Right atrium auricular region (tissue), 2 donors: ENCODE measurements at regions not wholly inside any gene's neighbourhood (a gene's known extent, or its start where the extent isn't known, plus 50 kb on each side); places are given as distances from the start of the nearest gene placed in this dataset.

ENCODE experiments used
- DNase-seq: peaks from one replicate; pipeline ENCODE4 v3.0.0-alpha.2; 2019; ENCODE audit warnings: low spot score
- H3K27ac ChIP-seq, 2 donors: fragments of 200-600 bp; sonication (generic); 1 replicate in 1 of 2; 2 replicates in 1 of 2; pipeline ENCODE4 v1.5.1; 2016 to 2019
- H3K27me3 ChIP-seq, 2 donors: fragments of 200-600 bp; sonication (generic); one replicate each; pipeline versions ENCODE4 v1.5.1 to v1.6.0; 2017 to 2019
- H3K36me3 ChIP-seq: fragments of 200-600 bp; sonication (generic); one replicate; pipeline ENCODE4 v1.5.1; 2016
- H3K4me1 ChIP-seq, 2 donors: fragments of 200-600 bp; sonication (generic); one replicate each; pipeline versions ENCODE4 v1.5.1 to v1.6.0; 2017 to 2019
- H3K4me3 ChIP-seq, 2 donors: fragments of 200-600 bp; sonication (generic); 1 replicate in 1 of 2; 2 replicates in 1 of 2; pipeline ENCODE4 v1.5.1; 2017 to 2019; ENCODE audit warnings: mild to moderate bottlenecking in 1 of 2, moderate library complexity in 1 of 2
- H3K9me3 ChIP-seq, 2 donors: fragments of 200-600 bp; sonication (generic); one replicate each; pipeline ENCODE4 v1.5.1; 2019
- CTCF ChIP-seq, 2 donors: fragments of 200-600 bp; sonication (generic); IDR thresholded peaks; one replicate each; pipeline ENCODE4 v1.5.1; 2019; ENCODE audit warnings: antibody characterized with exemption in 2 of 2

DNA sequence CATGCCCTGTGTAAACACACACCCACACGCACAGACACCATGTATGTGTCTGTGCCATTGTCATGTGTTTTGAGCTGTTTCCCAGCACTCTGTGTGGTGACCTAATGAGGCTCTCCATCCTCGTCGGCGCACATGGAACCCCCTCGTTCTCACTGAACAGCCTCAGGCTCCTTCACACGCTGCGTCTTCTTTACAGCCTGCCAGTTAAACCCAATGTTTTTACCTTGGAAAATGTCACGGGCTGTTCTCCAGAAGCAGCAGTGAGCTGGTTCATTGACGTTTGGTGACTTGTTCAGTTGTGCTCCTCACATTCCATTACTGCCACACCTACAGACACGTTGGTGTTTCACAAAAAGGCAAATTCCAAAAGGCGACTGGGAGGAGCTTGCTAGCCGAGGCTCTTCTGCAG, 201.0 kb upstream of the FOXQ1 start:
- no peak overlapping the region for H3K4me3 ChIP-seq
- DNase-seq, result no peak

DNA sequence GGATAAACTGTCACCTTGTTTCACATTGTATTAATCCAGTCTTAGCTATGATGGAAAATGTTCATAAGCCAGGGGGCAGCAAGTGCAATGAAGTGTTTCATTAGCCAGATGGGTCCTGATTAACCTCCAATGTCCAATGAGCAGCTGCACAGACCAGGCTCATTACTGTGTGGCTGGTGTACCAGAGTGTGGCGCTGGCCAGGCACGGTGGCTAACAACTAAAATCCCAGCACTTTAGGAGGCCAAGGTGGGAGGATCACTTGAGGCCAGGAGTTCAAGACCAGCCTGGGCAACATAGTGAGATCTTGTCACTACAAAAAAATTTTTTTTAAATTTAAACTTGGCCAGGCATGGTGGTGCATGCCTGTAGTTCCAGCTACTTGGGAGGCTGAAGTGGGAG, 201.7 kb upstream of the FOXQ1 start:
- Histone ChIP-seq H3K36me3 (no peaks in the 10 kb centered on the region), H3K9me3 (peaks cover 0 to 3% of the 10 kb centered on the region in 2 donors), H3K27me3 (no peaks in the 10 kb centered on the region), H3K4me3 (no peak overlapping the region), H3K27ac (no peak overlapping the region), H3K4me1 (no peaks in the 10 kb centered on the region)
- no peak for DNase-seq
- no peak for TF ChIP-seq CTCF (IDR thresholded peaks at IDR 0.05)

More for the DNA sequence above, 201.0 kb upstream of the FOXQ1 start:
- Histone ChIP-seq H3K4me1 (no peaks in the 10 kb centered on the region), H3K27ac (no peak overlapping the region), H3K36me3 (no peaks in the 10 kb centered on the region), H3K27me3 (no peaks in the 10 kb centered on the region), H3K9me3 (peaks cover 0 to 3% of the 10 kb centered on the region in 2 donors)
- no peak for TF ChIP-seq CTCF (IDR thresholded peaks at IDR 0.05)

GRCh38 chr6:1109134-1109533, 202.8 kb upstream of the FOXQ1 start:
- no peaks in the 10 kb centered on the region for H3K27me3 ChIP-seq
- no peak overlapping the region for H3K27ac ChIP-seq
- H3K36me3 ChIP-seq, result no peaks in the 10 kb centered on the region
- peaks cover 0 to 3% of the 10 kb centered on the region in 2 donors for H3K9me3 ChIP-seq
- DNase-seq, result no peak
- no peak for TF ChIP-seq CTCF (IDR thresholded peaks at IDR 0.05)
- H3K4me3 ChIP-seq, result no peak overlapping the region
- H3K4me1 ChIP-seq, result no peaks in the 10 kb centered on the region

- H3K4me1 ChIP-seq, result peaks cover 0 to under 1% of the 10 kb centered on the region in 2 donors
- H3K9me3 ChIP-seq, result peaks cover 0 to 3% of the 10 kb centered on the region in 2 donors
- no peaks in the 10 kb centered on the region for H3K27me3 ChIP-seq
- no peak for TF ChIP-seq CTCF (IDR thresholded peaks at IDR 0.05)
- DNase-seq, result no peak
- H3K27ac ChIP-seq, result no peak overlapping the region
- no peaks in the 10 kb centered on the region for H3K36me3 ChIP-seq
- no peak overlapping the region for H3K4me3 ChIP-seq
These were observed 203.7 kb upstream of the FOXQ1 start for GRCh38 chr6:1108198-1108597.

GRCh38 chr6:1107578-1107977, 204.3 kb upstream of the FOXQ1 start:
- Histone ChIP-seq H3K27me3 (no peaks in the 10 kb centered on the region), H3K4me3 (no peak overlapping the region), H3K4me1 (peaks cover 0 to 6% of the 10 kb centered on the region in 2 donors), H3K27ac (no peak overlapping the region), H3K9me3 (peaks cover 0 to 3% of the 10 kb centered on the region in 2 donors), H3K36me3 (no peaks in the 10 kb centered on the region)
- no peak for TF ChIP-seq CTCF (IDR thresholded peaks at IDR 0.05)
- no peak for DNase-seq

DNA sequence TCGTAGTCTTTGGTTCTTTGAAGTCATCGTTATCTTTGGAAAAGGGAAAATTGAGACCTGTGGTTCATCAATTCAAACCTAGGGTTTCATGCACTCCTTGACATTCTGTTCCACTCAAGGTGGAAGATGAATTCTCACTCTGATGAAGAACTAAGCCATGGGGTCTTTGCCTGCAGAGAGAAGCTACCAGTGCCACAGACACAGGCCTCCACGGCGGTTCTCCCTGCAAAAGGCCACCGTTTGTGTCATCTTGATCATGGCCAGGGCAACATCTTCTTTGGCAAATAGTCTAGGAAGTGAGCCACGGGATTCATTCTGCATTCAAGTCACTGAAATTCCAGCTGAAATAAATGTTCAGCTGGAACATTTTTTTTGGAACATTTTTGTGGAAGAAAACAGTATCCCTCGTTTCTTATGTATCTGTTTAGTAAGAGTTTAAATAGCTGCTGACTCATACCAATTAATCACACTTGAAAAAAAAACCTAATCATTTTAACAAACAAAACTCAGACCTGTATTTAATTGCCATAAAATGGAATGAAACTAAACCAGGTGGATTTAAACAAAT, 206.0 kb upstream of the FOXQ1 start:
- peaks cover 0 to 6% of the 10 kb centered on the region in 2 donors for H3K4me1 ChIP-seq
- no peaks in the 10 kb centered on the region for H3K27me3 ChIP-seq
- TF ChIP-seq CTCF (IDR thresholded peaks at IDR 0.05), result no peak
- peaks cover 0 to 3% of the 10 kb centered on the region in 2 donors for H3K9me3 ChIP-seq
- DNase-seq, result no peak
- H3K27ac ChIP-seq, result no peak overlapping the region
- no peaks in the 10 kb centered on the region for H3K36me3 ChIP-seq
- H3K4me3 ChIP-seq, result no peak overlapping the region
